IMR-90 (cell line): ENCODE measurements at regions not wholly inside any gene's neighbourhood (a gene's known extent, or its start where the extent isn't known, plus 50 kb on each side); places are given as distances from the start of the nearest gene placed in this dataset.

Experiments used
- ATAC-seq: fragments of 200-7000 bp; cut with Tn5 transposase; 2 replicates; pipeline ENCODE4 v1.9.1; 2020; ENCODE audit warnings: low read depth, mild to moderate bottlenecking, moderate library complexity
- BruUV-seq: library from RNA; stranded (reverse); fragments of 400-500 nt; replicated peaks from 2 replicates; lab custom pipeline; 2021; lab: Mats Ljungman, UMichigan
- CTCF ChIA-PET: fragments of 300-600 bp; formaldehyde crosslinking; extraction: SDS; loops from one replicate; lab custom pipeline; 2021; ENCODE audit warnings: antibody characterized with exemption; lab: Yijun Ruan, JAX
- POLR2A ChIA-PET: fragments of 300-600 bp; sonication (Branson Sonifier 250); formaldehyde crosslinking; loops from one replicate; lab custom pipeline; 2022; ENCODE audit warnings: antibody characterized with exemption; ENCODE audit not compliant: unreplicated experiment; lab: Charles Lee
- DNase-seq: peaks from one replicate; pipeline ENCODE4 v3.0.0; 2013
- H2AFZ ChIP-seq: replicated peaks from 2 replicates; pipeline ENCODE3; 2013; ENCODE audit warnings: low read length, mild to moderate bottlenecking; ENCODE audit not compliant: poor library complexity
- H2AK5ac ChIP-seq: 2 replicates; pipeline ENCODE4 v1.6.1; 2013; ENCODE audit warnings: low read depth, low read length, inconsistent platforms
- H2AK9ac ChIP-seq: replicated peaks from 2 replicates; pipeline ENCODE3; 2013; ENCODE audit warnings: mild to moderate bottlenecking, low read depth, low read length, moderate library complexity; ENCODE audit not compliant: poor library complexity
- H2BK120ac ChIP-seq: 2 replicates; pipeline ENCODE4 v1.6.1; 2013; ENCODE audit warnings: low read depth, low read length, inconsistent platforms
- H2BK15ac ChIP-seq: 3 replicates; pipeline ENCODE4 v1.6.1; 2013; ENCODE audit warnings: low read depth, low read length, inconsistent platforms
- H2BK20ac ChIP-seq: 2 replicates; pipeline ENCODE4 v1.6.1; 2013; ENCODE audit warnings: low read depth, mild to moderate bottlenecking, inconsistent platforms, low read length, moderate library complexity
- H2BK5ac ChIP-seq: 2 replicates; pipeline ENCODE4 v1.6.1; 2013; ENCODE audit warnings: mild to moderate bottlenecking, low read depth, low read length, inconsistent platforms; ENCODE audit not compliant: poor library complexity, severe bottlenecking
- H3K14ac ChIP-seq: replicated peaks from 2 replicates; pipeline ENCODE4 v1.6.1; 2013; ENCODE audit warnings: low read depth, low read length, inconsistent platforms
- H3K18ac ChIP-seq: 2 replicates; pipeline ENCODE4 v1.6.1; 2013; ENCODE audit warnings: low read depth, low read length, control low read depth
- H3K23ac ChIP-seq: 2 replicates; pipeline ENCODE4 v1.6.1; 2013; ENCODE audit warnings: low read depth, low read length, inconsistent platforms
- H3K27ac ChIP-seq: 2 replicates; pipeline ENCODE4 v1.5.1; 2013; ENCODE audit warnings: mild to moderate bottlenecking, control low read depth, low read length; ENCODE audit not compliant: insufficient read depth
- H3K27me3 ChIP-seq: 2 replicates; pipeline ENCODE4 v1.6.1; 2013; ENCODE audit warnings: low read length; ENCODE audit not compliant: control insufficient read depth, insufficient read depth
- H3K36me3 ChIP-seq: 2 replicates; pipeline ENCODE4 v1.6.1; 2013; ENCODE audit warnings: low read length, mixed read lengths; ENCODE audit not compliant: control insufficient read depth, insufficient read depth
- H3K4ac ChIP-seq: 2 replicates; pipeline ENCODE4 v1.6.1; 2013; ENCODE audit warnings: low read depth, low read length, inconsistent platforms
- H3K4me1 ChIP-seq: 2 replicates; pipeline ENCODE4 v1.6.1; 2013; ENCODE audit warnings: low read length, mixed read lengths; ENCODE audit not compliant: control insufficient read depth, insufficient read depth
- H3K4me2 ChIP-seq: 2 replicates; pipeline ENCODE4 v1.6.1; 2013; ENCODE audit warnings: low read depth, mild to moderate bottlenecking, control low read depth, low read length, moderate library complexity
- H3K4me3 ChIP-seq: 2 replicates; pipeline ENCODE4 v1.5.1; 2013; ENCODE audit warnings: low read depth, mild to moderate bottlenecking, control low read depth, low read length, moderate library complexity; ENCODE audit not compliant: insufficient read depth
- H3K56ac ChIP-seq: 2 replicates; pipeline ENCODE4 v1.6.1; 2013; ENCODE audit warnings: low read length, inconsistent platforms; ENCODE audit not compliant: insufficient read depth; ENCODE audit errors: extremely low read depth
- H3K79me1 ChIP-seq, 2 experiments: 2 replicates each; pipeline ENCODE4 v1.6.1; 2013; ENCODE audit warnings: low read length in 2 of 2, inconsistent platforms in 1 of 2, low read depth in 1 of 2
- H3K9ac ChIP-seq: 2 replicates; pipeline ENCODE4 v1.6.1; 2013; ENCODE audit warnings: low read depth, low read length, control low read depth
- H3K9me1 ChIP-seq: 2 replicates; pipeline ENCODE4 v1.6.1; 2013; ENCODE audit warnings: low read length, inconsistent platforms; ENCODE audit not compliant: insufficient read depth
- H3K9me3 ChIP-seq: 2 replicates; pipeline ENCODE4 v1.6.1; 2013; ENCODE audit warnings: low read length; ENCODE audit not compliant: control insufficient read depth, insufficient read depth
- H4K20me1 ChIP-seq: 2 replicates; pipeline ENCODE4 v1.6.1; 2013; ENCODE audit warnings: low read length, inconsistent platforms; ENCODE audit not compliant: insufficient read depth
- H4K5ac ChIP-seq: 2 replicates; pipeline ENCODE4 v1.6.1; 2013; ENCODE audit warnings: mild to moderate bottlenecking, low read depth, low read length, control low read depth
- H4K8ac ChIP-seq, 2 experiments: 2 replicates each; pipeline ENCODE4 v1.6.1; 2013; ENCODE audit warnings: low read depth in 2 of 2, low read length in 2 of 2, control low read depth in 1 of 2, inconsistent platforms in 1 of 2
- H4K91ac ChIP-seq: 2 replicates; pipeline ENCODE4 v1.6.1; 2013; ENCODE audit warnings: low read depth, low read length, inconsistent platforms; ENCODE audit not compliant: insufficient read depth
- CEBPB ChIP-seq: IDR thresholded peaks from 2 replicates; pipeline ENCODE4 v1.6.1; 2012; ENCODE audit warnings: low read depth, low read length, improper control_type of control experiment
- FOS ChIP-seq: fragments of 150-350 bp; IDR thresholded peaks from 2 replicates; pipeline ENCODE4 v1.6.1; 2016; ENCODE audit warnings: low read depth, low read length
- WGBS, 2 experiments: methylation state at CpG; one replicate each; pipeline versions ENCODE4 v1.1.5 to v1.1.7; 2013; ENCODE audit warnings: missing lambda C conversion rate in 2 of 2; ENCODE audit not compliant: insufficient read length in 1 of 2; ENCODE audit errors: extremely low coverage in 2 of 2; 5-methylcytosine and 5-hydroxymethylcytosine counted together
- dilution Hi-C: fragments of 300-500 bp; cut with HindIII; formaldehyde crosslinking; loops from one replicate; pipeline ENCODE4 v1.14.3; 2018; ENCODE audit warnings: low sequenced_read_pairs; ENCODE audit not compliant: unreplicated experiment
- in situ Hi-C: fragments of 300-500 bp; cut with MboI; formaldehyde crosslinking; loops from 3 replicates; pipeline ENCODE4 v1.14.3; 2019; ENCODE audit warnings: low sequenced_read_pairs, inconsistent platforms, mixed read lengths
- intact Hi-C: fragments of 100-400 bp; cut with micrococcal nuclease; formaldehyde crosslinking; loops from 2 replicates; pipeline ENCODE4 v1.10.0; 2022

GRCh38 chr2:8028981-8029380 lies 652.9 kb upstream of the ID2 start:
- ATAC-seq: no peak
- H2AK9ac ChIP-seq: no peak overlapping the region
- peaks cover 2% of the 10 kb centered on the region; the same call in 1 of the 2 replicates for H3K27me3 ChIP-seq
- no peak overlapping the region for H3K23ac ChIP-seq
- WGBS, 2 experiments: 41% methylated on average over 4 of the region's 5 CpGs; no CpG with 5 or more reads in 1 of the 2 experiments
- no peak overlapping the region for H3K14ac ChIP-seq
- no peak overlapping the region for H2BK120ac ChIP-seq
- intact Hi-C loops: no loop called here
- H3K4ac ChIP-seq: no peak overlapping the region
- H3K27ac ChIP-seq: no peak overlapping the region
- no peak overlapping the region for H3K4me2 ChIP-seq
- H2BK20ac ChIP-seq: no peak overlapping the region
- no peak overlapping the region for H2BK15ac ChIP-seq
- TF ChIP-seq FOS (no peak), CEBPB (no peak)
- no peak overlapping the region for H2BK5ac ChIP-seq
- CTCF ChIA-PET: no interaction called here
- no peaks in the 10 kb centered on the region for H3K4me1 ChIP-seq
- no peaks in the 10 kb centered on the region for H3K36me3 ChIP-seq
- no peak overlapping the region for H3K4me3 ChIP-seq
- dilution Hi-C loops: no loop called here
- H4K91ac ChIP-seq: no peak overlapping the region
- BruUV-seq: no TSS peak
- no peak overlapping the region for H4K5ac ChIP-seq
- POLR2A ChIA-PET: no interaction called here
- H3K79me1 ChIP-seq: no peaks in the 10 kb centered on the region
- 0 out of 2 replicates have a peak, but pooled peaks cover 5% of the 10 kb centered on the region for H3K9me1 ChIP-seq
- no peaks in the 10 kb centered on the region for H4K20me1 ChIP-seq
- H2AK5ac ChIP-seq: no peak overlapping the region
- H3K9me3 ChIP-seq: no peaks in the 10 kb centered on the region
- in situ Hi-C loops: no loop called here
- no peak overlapping the region for H3K9ac ChIP-seq
- no peak overlapping the region for H3K18ac ChIP-seq
- H4K8ac ChIP-seq: no peak overlapping the region
- no peak overlapping the region for H3K56ac ChIP-seq
- no peak for DNase-seq
- H2AFZ ChIP-seq: no peak overlapping the region
